HG03159 (cell line): ENCODE measurements at regions not wholly inside any gene's neighbourhood (a gene's known extent, or its start where the extent isn't known, plus 50 kb on each side); places are given as distances from the start of the nearest gene placed in this dataset.
"Not testable (repeated sequence)": the region's sequence is repeated elsewhere in the genome, so short reads cannot be mapped to it uniquely, and the experiment has no call there.

ENCODE experiments used
- ATAC-seq: cut with Tn5 transposase; IDR thresholded peaks from one replicate; pipeline ENCODE4 v1.9.1; 2021; ENCODE audit warnings: mild to moderate bottlenecking, moderate library complexity; ENCODE audit not compliant: unreplicated experiment

DNA sequence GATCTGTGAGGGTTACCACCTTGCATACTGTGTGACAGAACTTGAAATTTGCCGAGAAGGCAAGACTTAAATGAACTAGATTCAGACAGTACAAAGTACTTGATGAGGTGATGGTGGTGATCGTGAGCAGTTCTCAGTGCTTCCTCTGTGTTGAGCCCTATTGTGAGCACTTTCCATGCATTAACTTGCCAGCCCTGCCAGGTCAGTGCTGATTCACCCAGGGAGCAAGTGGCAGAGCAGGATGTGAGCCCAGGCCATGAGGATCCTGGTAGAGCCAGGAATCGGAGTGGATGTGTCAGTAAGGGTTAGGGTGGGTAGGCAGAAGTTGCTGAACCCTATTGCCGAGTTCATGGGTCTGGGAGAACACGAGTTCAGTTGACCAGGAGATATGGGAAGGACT is 4545.7 kb upstream of the TPTE start:
- ATAC-seq, result not testable (repeated sequence)

DNA sequence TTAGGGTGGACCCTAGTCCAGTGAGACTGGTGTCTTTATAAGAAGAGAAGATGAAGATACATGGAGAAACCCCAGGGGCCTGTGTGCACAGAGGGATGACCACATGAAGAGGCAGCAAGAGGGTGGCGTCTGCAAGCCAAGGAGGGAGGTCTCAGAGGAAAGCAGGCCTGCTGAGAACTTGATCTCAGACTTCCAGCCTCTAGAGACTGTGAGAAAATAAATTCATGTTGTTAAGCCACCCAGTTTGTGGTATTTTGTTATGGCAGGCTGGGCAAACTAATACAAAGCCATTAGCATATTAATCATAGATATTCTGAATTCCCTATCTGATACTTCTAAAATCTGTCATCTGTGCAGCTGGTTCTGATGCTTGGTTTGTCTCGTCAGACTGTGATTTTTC is 4523.8 kb upstream of the TPTE start:
- not testable (repeated sequence) for ATAC-seq

DNA sequence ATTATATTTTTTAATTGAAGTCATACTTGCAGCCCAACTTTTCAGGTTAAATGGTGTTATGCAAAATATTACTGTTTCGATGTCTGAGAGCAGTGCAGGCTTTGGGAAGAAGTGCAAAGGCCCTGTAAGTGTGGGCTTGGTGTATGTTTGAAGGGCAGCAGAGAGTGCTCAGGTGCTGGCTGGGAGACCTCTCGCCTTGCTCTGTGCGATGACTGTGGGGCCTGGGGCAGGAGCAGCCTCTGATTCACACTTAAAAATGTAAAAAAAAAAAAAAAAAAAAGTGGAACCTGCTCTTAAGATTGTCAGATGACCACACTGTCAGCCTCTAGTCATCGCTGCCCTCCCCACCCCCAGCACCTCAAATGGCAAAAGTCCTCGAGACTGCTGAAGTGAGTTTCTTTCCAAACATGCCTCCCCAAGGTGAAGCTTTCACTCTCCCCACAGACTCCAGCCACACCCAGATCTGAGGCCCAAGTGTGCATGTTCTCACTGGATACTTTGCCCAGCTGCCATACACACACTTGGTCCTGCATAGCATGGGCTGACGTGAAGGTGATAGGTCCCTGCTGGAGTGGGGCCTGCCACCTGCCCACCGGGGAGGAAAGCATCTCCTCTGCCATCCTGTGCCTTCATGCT is 4505.8 kb upstream of the TPTE start:
- ATAC-seq, result not testable (repeated sequence)

DNA sequence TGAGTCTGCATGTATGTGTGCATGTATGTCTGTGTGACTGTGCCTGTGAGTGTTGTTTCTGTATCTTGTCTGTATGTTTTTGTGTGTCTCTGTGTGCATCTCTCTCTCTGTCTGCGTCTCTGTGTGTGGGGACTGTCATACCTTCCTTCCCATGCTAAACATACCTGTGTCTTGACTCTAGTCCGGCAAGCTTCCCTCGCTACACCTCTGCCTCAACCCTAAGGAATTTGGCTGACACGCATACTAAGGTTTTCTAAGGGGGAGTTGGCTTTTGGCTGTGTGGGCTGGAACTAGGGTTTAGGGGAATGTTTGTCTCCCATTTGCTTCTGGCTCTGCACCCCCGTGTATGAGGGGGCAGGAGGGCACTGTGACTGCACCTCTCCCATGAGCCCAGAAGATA is 4500.9 kb upstream of the TPTE start:
- not testable (repeated sequence) for ATAC-seq

DNA sequence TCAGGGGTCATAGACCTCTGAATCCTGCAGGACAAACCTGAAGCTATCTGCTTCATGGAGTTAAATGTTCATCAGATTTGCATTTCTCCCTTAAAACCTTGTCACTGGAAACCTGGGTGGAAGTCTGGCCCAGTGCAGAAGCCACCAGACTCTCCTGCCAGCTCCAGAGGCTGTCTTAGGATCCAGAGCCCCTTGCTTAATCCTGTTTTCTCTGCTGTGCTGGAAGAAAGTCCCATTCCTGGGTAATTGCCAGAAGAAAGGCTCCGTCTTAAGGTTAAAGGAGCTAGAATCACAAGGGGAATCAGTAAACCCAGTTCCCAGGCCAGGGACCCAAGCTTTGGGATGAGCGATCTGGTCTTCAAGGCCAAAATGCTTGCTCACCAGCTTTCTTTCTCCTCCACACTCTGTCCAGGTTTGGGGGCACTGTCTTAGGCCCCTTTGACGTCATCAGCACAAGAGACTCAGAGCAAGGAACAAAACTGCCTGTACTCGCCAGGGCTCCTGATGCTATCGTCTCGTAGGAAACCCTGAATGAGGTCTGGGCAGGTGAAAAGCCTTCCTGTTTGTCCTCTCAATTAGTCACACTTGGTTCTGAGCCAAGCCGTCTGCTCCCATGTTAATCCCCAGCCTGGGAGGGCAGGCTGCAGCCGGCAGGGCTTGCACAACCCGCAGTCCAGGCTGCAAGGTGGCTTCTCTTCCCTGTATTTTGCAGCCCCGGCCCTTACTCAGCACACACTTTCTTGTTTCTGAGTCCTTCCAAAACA is 4500.2 kb upstream of the TPTE start:
- not testable (repeated sequence) for ATAC-seq

DNA sequence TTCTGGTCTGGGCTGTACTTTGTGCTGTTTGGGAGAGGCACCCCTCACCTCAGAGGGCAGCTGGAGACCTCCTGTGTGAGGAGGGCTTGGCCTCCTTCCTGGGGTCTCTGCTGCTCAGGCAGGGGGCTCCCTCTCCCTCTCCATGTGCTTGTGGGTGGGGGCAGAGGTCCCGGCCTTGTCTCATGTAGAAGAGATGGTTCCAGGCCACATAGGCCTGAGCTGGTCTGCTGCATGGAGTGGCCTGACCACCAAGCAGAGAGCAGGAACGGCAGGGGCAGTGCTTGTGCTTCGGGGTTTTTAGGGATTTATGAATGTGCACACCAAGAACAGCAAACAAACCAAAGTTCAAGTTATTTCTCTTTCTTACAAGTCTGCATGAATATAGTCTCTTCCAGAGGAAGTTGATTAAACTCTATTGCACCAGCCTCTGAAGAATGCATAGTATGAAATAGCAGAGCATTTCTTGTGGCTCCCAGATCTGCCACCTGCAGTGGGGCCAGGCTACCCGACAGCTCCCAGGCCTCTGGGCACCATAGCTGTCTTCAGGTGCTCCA is 4499.6 kb upstream of the TPTE start:
- not testable (repeated sequence) for ATAC-seq

DNA sequence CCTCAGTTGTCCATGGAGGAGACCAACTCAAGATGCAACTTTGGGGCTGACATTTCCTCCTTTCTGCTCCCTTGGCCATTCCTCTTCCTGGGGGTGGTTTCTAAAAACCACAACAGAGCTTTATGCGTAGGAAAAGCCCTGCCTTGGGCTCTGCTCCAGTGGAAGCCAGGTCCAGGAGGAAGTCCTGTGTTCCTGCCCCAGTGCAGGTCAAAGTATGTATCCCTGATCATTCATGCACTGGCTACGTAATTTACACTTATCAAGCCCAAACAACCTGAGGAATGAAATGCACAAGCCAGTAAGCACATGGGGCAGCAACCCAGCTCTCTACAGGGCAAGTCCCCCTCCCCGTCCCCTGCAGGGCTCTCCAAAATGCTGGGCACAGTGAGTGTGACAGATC is 4498.1 kb upstream of the TPTE start:
- ATAC-seq, result not testable (repeated sequence)

DNA sequence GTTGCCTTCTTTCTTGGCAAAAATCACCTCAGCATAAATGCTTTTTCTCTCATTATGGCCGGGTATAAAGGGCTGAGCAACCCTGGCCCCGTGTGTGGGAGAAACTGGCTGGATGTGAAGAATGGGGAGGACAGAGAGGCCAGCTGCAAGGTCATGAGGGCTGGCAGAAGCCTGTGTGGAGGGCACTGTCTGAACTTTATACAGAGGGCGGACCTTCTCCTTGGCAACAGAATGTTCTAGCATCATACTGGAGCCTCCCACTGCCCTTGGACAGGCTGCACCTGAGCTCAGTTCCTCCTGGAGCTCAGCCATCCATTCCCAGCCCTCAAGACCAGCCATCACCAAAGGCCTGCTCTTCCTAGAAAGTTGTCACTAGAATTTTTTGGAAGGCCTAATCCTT is 4496.2 kb upstream of the TPTE start:
- ATAC-seq, result not testable (repeated sequence)

DNA sequence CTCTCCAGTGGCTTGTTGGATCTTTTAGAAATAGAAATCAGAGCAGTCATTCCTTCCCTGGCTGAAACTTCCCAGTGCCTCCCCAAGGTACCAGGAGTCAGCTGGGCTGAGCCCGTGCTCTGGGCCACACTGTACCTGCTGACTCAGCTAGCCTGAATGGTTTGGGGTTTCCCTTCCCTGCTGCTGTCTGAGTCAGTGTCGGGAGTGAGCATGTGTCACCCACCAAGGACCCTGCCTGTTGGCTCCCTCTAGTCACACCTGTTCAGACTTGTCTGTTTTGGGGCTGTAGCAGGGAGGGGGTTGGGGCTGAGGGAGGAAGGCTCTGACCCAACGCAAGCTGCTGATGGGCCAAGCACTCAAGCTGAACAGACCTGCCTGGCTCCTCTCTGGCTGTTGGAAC is 4493.9 kb upstream of the TPTE start:
- not testable (repeated sequence) for ATAC-seq

DNA sequence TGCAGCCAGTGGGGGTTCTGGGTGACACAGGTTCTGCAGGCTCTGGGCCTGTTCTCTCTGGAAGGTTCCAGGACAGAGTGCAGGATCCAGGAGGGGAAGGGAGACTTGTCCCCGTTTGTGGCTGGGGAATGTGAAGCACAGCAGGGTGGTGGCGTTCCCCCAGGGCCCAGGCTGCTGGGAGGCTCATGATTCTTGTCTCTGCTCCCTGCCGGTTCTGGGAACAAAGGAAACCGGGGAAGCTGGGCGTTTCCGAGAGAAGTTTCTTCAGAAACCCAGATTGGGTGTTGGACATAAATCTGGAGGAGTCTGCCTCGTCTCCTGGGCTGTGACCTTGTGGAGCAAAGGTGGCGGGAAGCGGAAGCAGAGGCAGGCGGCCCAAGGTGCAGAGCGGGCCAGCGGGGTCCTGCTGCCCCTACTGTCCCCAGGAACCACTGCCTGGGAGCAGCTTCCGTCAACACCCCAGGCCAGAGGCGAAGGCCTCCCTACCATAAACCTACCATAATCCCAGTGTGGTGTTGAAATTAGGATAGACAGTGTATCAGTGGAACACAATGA is 4487.2 kb upstream of the TPTE start:
- ATAC-seq, result not testable (repeated sequence)

DNA sequence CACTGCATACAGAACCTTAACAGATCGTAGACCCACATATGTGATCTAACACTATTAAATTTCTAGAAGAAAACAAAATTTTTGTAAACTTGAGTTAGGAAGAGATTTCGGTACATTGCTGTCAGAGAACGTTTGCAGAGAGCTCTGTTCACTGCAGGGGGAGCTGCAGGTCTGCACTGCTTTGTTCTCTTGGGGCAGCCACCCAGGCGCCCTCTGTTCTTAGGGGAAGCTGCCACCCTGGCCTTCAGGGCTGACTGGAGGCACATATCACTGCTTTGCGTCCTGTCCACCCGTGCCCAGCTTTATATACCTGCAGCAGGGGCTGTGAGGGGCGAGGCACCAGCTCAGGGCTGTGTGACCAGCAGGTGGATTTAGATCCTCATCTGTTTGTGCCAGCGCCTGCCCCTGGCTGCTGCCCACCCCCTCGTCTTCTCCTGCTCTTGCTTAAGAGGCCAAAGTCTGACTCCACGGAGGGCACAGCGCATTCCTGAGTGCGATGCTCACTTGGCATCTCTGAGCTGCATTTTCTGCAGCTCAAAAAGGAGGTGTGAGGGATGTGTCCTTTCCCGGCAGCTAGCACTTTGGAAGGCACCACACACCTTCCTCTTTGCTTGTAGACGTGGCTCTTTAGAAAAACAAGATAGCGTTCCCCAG is 4486.4 kb upstream of the TPTE start:
- not testable (repeated sequence) for ATAC-seq

DNA sequence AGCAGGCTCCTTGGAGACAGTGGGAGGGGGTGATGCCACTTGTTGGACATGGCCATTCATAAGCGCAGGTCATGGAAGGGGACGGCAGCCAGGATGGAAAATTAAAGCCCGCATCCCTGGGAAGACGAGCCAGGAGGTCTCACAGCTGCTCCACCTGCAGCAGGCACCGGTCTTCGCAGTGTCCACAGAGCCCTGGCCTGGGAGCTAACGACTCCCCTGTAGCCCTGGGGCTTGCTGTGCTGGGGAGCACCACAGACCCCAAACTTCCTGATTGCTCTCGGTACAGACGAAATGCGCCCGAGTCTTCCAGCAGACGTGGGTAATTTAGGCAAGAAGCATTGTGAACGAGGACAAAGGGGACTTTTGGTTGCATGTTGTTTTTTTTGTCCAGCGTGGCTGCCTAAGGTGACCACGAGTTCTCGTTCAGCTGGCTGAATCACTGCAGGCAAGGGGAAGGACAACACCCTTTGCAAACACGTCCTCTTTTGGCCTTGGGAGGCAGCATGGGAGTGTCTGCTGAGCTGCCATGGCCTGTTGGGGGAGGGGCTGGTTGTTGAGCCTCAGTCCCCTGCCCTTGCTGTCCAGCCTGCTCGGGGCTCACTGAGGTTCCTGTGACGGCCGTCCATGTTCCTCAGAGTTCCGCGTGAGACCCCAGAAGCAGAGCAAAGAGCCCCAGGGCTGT is 4485.8 kb upstream of the TPTE start:
- not testable (repeated sequence) for ATAC-seq

DNA sequence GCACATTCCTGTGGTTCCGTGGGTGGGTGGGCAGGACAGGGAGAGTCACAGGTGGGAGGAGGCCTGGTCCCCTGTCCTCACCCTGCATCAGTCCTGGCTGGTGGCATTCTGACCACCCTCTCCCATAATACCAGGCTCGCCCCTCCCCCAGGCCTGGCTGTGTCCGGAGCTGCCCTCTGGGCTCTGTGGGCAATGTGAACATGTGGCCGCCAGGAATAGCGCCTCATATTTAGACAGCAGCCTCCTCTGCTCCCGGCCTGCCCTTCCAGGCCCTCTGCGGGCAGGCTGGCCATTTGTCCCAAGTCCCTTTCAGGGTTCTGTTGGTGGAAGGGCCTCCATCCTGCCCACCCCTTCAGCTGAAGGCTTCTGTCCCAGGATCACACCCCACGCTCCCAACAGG is 4482.2 kb upstream of the TPTE start:
- ATAC-seq, result not testable (repeated sequence)

DNA sequence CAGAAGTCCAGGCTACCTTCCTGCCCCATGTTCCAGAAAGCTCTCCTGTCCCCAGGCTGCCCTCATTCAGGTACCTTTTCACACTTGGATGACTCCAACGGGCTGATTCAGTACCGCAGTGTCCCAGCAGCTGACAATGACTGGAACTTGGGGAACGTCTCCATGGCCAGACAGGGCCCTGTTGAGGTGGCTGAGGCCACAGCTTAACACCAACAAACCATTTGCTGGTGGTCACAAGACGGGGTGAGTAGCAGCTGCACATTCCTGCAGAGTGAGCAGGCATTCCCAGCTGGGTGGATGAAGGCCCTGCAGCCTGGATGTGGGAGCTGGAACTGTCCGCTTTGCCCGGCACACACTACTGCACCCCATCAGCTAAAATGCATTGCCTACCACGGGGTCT is 4481.3 kb upstream of the TPTE start:
- not testable (repeated sequence) for ATAC-seq

DNA sequence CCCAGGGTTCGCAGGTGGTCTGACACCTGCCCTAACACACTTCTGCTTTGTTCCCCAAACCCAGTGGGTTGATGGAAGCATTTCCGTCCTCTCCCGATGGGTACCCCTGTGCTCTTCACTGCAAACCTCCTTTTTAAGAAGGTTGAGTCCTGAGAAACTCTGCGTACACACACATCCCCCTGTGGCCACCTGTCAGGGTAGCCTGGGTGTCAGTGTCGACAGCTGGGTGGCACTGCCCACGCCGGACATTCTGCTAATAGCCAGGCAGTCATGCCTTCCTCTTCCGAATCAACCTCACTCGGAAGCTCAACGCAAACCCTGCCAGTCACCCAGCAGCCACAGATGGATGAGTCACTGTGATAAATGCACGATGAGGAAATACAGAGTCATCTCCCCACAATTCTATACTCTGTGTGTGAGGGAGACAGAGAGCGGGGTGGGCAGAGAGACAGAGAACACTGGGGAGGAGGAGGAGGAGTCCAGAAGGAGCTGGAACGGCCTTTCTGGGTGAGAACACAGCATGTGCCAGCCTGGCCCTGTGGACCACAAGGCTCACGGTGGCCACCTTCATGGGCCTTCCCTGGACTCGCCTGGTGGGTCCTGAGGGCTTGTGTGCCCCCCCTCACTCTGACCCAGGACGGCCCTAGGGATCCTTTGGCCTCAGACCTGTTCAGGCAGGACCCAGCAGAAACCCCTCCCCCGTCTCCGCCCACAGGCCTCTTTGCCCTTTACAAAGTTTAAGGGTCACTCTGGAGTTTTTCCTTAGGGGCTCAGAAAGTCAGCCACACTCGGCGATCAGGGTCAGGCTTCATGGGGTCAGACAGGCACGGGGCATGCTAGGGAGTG is 4477.7 kb upstream of the TPTE start:
- not testable (repeated sequence) for ATAC-seq

DNA sequence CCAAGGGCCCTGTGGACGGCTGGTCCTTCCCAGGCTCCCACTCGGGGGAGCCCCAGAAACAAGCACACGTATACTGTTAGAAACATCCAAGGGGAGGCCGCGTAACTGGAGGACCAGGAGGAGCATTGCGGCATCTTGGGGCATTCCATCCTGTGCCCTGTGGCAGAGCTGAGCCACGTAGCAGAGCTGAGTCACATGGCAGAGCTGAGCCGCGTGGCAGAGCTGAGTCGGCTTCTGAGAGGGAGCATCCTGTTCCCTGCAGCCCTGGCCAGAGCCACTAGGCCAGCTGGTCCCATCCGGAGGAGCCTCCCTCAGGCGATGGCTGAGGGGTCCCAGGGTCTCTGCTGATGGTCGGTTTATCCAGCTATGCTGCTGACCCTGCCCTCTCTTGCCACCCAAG is 4476.7 kb upstream of the TPTE start:
- not testable (repeated sequence) for ATAC-seq

DNA sequence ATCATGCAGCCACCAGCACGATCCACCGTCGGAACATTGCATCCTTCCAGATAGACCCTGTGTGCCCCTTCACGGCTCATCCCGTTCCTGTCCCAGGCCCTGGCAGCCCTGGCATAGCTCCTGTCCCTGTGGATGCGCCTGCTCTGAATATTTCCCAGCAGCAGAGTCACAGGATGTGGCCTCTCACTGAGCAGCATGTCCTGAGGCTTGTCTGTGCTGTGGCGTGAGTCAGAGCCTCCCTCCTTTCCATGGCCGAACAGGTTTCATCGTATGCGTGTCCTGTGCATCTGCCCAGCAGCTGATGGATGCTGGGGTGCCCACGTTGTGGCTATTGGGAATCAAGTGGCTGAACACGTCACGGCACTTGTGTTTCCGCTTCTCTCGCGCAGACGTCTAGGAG is 4471.5 kb upstream of the TPTE start:
- ATAC-seq, result not testable (repeated sequence)

DNA sequence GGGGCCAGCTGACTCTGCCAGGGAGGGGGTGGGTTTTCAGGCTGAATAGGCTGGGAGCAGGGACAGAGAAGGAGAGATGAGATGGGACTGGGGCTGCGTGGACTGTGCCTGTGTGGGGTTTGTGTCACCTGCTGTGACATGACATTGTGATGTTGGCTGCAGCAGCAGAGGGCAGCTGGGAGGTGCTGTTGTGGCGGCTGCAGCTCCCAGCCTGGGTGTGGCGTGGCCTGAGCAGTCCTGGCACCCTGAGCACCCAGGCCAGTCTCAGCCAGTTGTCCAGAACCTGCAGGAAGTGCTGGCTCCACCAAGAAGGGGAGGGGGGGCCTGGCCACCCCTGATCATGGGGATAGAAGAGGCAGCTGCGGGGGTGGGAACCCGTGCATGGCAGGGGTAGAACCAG is 4469.3 kb upstream of the TPTE start:
- not testable (repeated sequence) for ATAC-seq

DNA sequence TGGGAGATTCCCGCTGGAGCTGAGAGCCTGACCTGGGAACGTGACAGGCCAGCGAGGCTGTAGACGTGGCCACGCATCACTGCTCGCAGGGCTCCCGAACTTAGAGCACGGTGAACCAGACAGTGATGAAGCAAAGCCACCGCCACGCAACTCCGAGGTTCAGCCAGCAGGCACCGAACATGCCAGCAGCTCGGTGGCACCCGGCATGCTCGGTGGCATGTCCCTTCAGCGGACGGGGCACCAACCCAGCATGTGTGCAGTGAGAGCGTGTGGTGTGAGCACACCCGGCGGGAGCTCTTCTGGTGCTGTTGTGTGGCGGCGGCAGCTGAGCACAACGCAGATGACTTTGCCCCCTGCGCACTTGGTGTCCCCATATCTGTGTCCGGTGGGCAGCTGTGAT is 4468.2 kb upstream of the TPTE start:
- not testable (repeated sequence) for ATAC-seq

DNA sequence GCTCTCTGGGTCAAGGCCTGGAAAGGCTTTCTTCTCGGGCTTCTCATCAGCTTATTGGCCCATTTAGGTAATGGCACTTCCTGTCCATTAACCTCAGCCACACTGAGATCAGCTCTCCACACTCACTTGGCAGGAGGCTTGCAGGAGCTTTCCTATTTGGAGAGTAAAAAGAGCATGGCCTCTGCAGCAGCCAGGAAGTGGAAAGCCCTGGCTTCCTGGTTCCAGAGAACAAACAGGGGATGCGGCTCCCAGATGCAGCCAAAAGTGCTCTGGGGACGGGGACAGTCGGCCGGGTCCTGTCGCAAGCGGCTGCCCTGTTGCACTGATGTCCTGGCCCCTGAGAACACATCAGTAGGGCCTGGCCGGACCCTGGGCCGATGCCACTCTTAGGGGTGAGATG is 4462.4 kb upstream of the TPTE start:
- not testable (repeated sequence) for ATAC-seq
